PC-9 (cell line): ENCODE measurements at regions not wholly inside any gene's neighbourhood (a gene's known extent, or its start where the extent isn't known, plus 50 kb on each side); places are given as distances from the start of the nearest gene placed in this dataset.

Experiments
- EZH2 ChIP-seq: fragments of 200-600 bp; sonication (generic); IDR thresholded peaks from 2 replicates; pipeline ENCODE4 v1.8.0; 2017; ENCODE audit warnings: antibody characterized with exemption, low read depth
- TF ChIP-seq, protein P1 (sequence below): fragments of 200-600 bp; sonication (generic); conservative IDR thresholded peaks from 2 replicates; pipeline ENCODE4 v1.6.1; 2017; ENCODE audit warnings: mixed run types, antibody characterized with exemption, mild to moderate bottlenecking, moderate library complexity

DNA sequence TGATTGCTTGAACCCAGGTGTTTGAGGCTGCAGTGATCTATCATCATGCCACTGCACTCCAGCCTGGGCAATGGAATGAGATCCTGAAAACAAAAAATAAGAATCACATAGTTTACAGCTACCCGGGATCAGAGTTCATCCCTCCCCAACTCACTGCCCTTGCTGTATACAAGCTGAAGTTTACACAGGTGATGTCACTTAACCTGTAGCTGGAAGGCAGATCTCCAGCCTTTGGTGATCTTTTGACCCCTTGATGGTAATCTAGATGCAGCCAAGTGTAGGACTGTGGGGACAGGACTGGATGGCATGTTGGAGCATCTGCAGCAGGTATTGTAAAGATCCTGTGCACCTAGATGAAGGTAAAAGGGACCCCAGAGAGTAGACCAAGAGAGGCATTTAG lies 66.7 kb upstream of the SLC14A2 start:
- TF ChIP-seq, protein P1, sequence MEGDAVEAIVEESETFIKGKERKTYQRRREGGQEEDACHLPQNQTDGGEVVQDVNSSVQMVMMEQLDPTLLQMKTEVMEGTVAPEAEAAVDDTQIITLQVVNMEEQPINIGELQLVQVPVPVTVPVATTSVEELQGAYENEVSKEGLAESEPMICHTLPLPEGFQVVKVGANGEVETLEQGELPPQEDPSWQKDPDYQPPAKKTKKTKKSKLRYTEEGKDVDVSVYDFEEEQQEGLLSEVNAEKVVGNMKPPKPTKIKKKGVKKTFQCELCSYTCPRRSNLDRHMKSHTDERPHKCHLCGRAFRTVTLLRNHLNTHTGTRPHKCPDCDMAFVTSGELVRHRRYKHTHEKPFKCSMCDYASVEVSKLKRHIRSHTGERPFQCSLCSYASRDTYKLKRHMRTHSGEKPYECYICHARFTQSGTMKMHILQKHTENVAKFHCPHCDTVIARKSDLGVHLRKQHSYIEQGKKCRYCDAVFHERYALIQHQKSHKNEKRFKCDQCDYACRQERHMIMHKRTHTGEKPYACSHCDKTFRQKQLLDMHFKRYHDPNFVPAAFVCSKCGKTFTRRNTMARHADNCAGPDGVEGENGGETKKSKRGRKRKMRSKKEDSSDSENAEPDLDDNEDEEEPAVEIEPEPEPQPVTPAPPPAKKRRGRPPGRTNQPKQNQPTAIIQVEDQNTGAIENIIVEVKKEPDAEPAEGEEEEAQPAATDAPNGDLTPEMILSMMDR: no peak
- TF ChIP-seq EZH2: no peak
